ENCODE measurements at regions not wholly inside any gene's neighbourhood (a gene's known extent, or its start where the extent isn't known, plus 50 kb on each side); places are given as distances from the start of the nearest gene placed in this dataset.

- DNase-seq (ENCODE audit: low read depth in 1 of 2, low spot score in 1 of 2) = no peak
- no peak overlapping the region for H3K4me3 ChIP-seq (replicated peaks; ENCODE audit: insufficient read depth, low read length)
- no peak overlapping the region for H3K27ac ChIP-seq (replicated peaks)
- H3K27me3 ChIP-seq (ENCODE audit: insufficient read depth, poor library complexity, severe bottlenecking) = no peaks in the 10 kb centered on the region
- TF ChIP-seq REST (IDR thresholded peaks at IDR 0.05; ENCODE audit: insufficient replicate concordance, low read depth) (no peak), POLR2AphosphoS5 (IDR thresholded peaks at IDR 0.05; ENCODE audit: low read depth) (no peak), SPI1 (IDR thresholded peaks at IDR 0.05; ENCODE audit: borderline replicate concordance, low read depth) (no peak), GABPA (IDR thresholded peaks at IDR 0.05; ENCODE audit: low read depth) (no peak)
- TF ChIP-seq, protein P1, sequence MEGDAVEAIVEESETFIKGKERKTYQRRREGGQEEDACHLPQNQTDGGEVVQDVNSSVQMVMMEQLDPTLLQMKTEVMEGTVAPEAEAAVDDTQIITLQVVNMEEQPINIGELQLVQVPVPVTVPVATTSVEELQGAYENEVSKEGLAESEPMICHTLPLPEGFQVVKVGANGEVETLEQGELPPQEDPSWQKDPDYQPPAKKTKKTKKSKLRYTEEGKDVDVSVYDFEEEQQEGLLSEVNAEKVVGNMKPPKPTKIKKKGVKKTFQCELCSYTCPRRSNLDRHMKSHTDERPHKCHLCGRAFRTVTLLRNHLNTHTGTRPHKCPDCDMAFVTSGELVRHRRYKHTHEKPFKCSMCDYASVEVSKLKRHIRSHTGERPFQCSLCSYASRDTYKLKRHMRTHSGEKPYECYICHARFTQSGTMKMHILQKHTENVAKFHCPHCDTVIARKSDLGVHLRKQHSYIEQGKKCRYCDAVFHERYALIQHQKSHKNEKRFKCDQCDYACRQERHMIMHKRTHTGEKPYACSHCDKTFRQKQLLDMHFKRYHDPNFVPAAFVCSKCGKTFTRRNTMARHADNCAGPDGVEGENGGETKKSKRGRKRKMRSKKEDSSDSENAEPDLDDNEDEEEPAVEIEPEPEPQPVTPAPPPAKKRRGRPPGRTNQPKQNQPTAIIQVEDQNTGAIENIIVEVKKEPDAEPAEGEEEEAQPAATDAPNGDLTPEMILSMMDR (IDR thresholded peaks at IDR 0.05; ENCODE audit: insufficient read depth, low read length) = no peak
Observed at GRCh38 chr21:18170221-18170620, 74.4 kb upstream of the CHODL start.

DNA sequence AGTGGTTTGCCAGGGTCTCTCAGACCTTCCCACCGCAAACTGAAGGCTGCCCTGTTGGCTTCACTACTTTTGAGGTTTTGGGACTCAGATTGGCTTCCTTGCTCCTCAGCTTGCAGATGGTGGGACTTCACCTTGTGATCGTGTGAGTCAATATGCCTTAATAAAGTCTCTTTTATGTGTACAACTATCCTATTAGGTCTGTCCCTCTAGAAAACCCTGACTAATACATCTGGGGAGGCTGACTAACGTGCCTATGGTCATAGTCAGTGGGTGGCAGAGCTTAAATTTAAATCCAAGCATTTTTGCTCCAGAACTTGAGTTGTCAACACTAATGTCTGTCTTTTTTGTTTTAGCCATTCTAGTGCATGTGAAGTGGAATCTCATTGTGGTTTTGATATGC, 76.5 kb upstream of the CHODL start:
- H3K27me3 ChIP-seq (ENCODE audit: insufficient read depth, poor library complexity, severe bottlenecking) = no peaks in the 10 kb centered on the region
- H3K4me3 ChIP-seq (replicated peaks; ENCODE audit: insufficient read depth, low read length) = no peak overlapping the region
- DNase-seq (ENCODE audit: low read depth in 1 of 2, low spot score in 1 of 2) = no peak
- no peak for TF ChIP-seq REST (IDR thresholded peaks at IDR 0.05; ENCODE audit: insufficient replicate concordance, low read depth)
- TF ChIP-seq GABPA (IDR thresholded peaks at IDR 0.05; ENCODE audit: low read depth) = no peak
- TF ChIP-seq, protein P1 (IDR thresholded peaks at IDR 0.05; ENCODE audit: insufficient read depth, low read length) = no peak
- no peak for TF ChIP-seq SPI1 (IDR thresholded peaks at IDR 0.05; ENCODE audit: borderline replicate concordance, low read depth)
- no peak for TF ChIP-seq POLR2AphosphoS5 (IDR thresholded peaks at IDR 0.05; ENCODE audit: low read depth)
- H3K27ac ChIP-seq (replicated peaks) = no peak overlapping the region

- DNase-seq (ENCODE audit: low read depth in 1 of 2, low spot score in 1 of 2) = no peak
- no peak overlapping the region for H3K4me3 ChIP-seq (replicated peaks; ENCODE audit: insufficient read depth, low read length)
- TF ChIP-seq SPI1 (IDR thresholded peaks at IDR 0.05; ENCODE audit: borderline replicate concordance, low read depth) (no peak), GABPA (IDR thresholded peaks at IDR 0.05; ENCODE audit: low read depth) (no peak), POLR2AphosphoS5 (IDR thresholded peaks at IDR 0.05; ENCODE audit: low read depth) (no peak)
- no peaks in the 10 kb centered on the region for H3K27me3 ChIP-seq (ENCODE audit: insufficient read depth, poor library complexity, severe bottlenecking)
- no peak overlapping the region for H3K27ac ChIP-seq (replicated peaks)
Observed at GRCh38 chr21:18164933-18165332, 79.7 kb upstream of the CHODL start.

DNA sequence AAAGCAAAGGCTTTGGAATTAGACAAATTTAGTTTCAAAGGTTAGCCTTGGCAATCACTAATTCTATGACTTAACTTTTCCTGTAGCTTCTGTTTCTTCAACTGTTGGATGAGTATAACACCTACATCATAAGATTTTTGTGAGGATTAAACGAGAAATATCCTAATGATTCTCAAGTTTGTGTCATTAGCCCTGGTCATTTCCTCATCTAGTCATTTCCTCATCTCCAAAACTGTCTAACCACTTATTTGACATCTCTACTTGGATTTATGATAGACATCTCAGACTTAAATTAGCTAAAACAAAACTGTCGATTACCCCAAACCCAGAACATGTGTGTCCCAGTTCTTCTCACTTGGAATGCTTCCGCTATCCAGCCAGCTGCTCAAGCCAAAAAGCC, 80.2 kb upstream of the CHODL start:
- no peak for DNase-seq (ENCODE audit: low read depth in 1 of 2, low spot score in 1 of 2)
- Histone ChIP-seq H3K27me3 (ENCODE audit: insufficient read depth, poor library complexity, severe bottlenecking) (no peaks in the 10 kb centered on the region), H3K27ac (replicated peaks) (no peak overlapping the region), H3K4me3 (replicated peaks; ENCODE audit: insufficient read depth, low read length) (no peak overlapping the region)
- no peak for TF ChIP-seq SPI1 (IDR thresholded peaks at IDR 0.05; ENCODE audit: borderline replicate concordance, low read depth)
- TF ChIP-seq REST (IDR thresholded peaks at IDR 0.05; ENCODE audit: insufficient replicate concordance, low read depth) = no peak
- TF ChIP-seq POLR2AphosphoS5 (IDR thresholded peaks at IDR 0.05; ENCODE audit: low read depth) = no peak
- no peak for TF ChIP-seq GABPA (IDR thresholded peaks at IDR 0.05; ENCODE audit: low read depth)
- TF ChIP-seq, protein P1 (IDR thresholded peaks at IDR 0.05; ENCODE audit: insufficient read depth, low read length) = no peak

All from HL-60 (cell line).